Stimulated activated memory B cell treated with anti-CD40 and anti-IgM and Interleukin-4, amounts not matched to agents 10 μg/mL and 1 μg/mL and 100 μg/mL, for 72 hours (primary cell): ENCODE measurements at regions not wholly inside any gene's neighbourhood (a gene's known extent, or its start where the extent isn't known, plus 50 kb on each side); places are given as distances from the start of the nearest gene placed in this dataset.

ENCODE experiments used
- ATAC-seq: fragments of 150-1000 bp; cut with Tn5 transposase; 2 replicates; pipeline ENCODE4 v1.10.0; 2021
- H3K27ac Mint-ChIP-seq: one replicate; pipeline ENCODE4 v1.8.0; 2022; ENCODE audit warnings: mild to moderate bottlenecking, mixed read lengths
- H3K27me3 Mint-ChIP-seq: one replicate; pipeline ENCODE4 v1.8.0; 2022; ENCODE audit warnings: mixed read lengths
- H3K36me3 Mint-ChIP-seq: one replicate; pipeline ENCODE4 v1.8.0; 2022; ENCODE audit warnings: mixed read lengths
- H3K4me1 Mint-ChIP-seq: one replicate; pipeline ENCODE4 v1.8.0; 2022; ENCODE audit warnings: mixed read lengths
- H3K4me3 Mint-ChIP-seq: one replicate; pipeline ENCODE4 v1.8.0; 2022; ENCODE audit warnings: mild to moderate bottlenecking, moderate library complexity, mixed read lengths
- H3K9me3 Mint-ChIP-seq: one replicate; pipeline ENCODE4 v1.8.0; 2022; ENCODE audit warnings: mixed read lengths

- Mint-ChIP-seq H3K4me1 (peaks cover 62% of the 10 kb centered on the region), H3K36me3 (no peaks in the 10 kb centered on the region), H3K27me3 (no peaks in the 10 kb centered on the region), H3K27ac (peak overlapping the region; percentile 96), H3K9me3 (peaks cover 5% of the 10 kb centered on the region), H3K4me3 (no peak overlapping the region)
- no peak for ATAC-seq
Observed at GRCh38 chr1:234989479-234990327, 138.9 kb downstream of the TOMM20 start.

- Mint-ChIP-seq H3K36me3 (no peaks in the 10 kb centered on the region), H3K4me3 (no peak overlapping the region), H3K4me1 (peaks cover 69% of the 10 kb centered on the region), H3K27ac (peak overlapping the region; percentile 96), H3K27me3 (no peaks in the 10 kb centered on the region), H3K9me3 (peaks cover 5% of the 10 kb centered on the region)
- peak; percentile 56 for ATAC-seq
Observed at GRCh38 chr1:234989019-234989418, 139.6 kb downstream of the TOMM20 start.

- H3K4me1 Mint-ChIP-seq: peaks cover 74% of the 10 kb centered on the region
- H3K4me3 Mint-ChIP-seq: no peak overlapping the region
- no peaks in the 10 kb centered on the region for H3K27me3 Mint-ChIP-seq
Observed at GRCh38 chr1:234988536-234988935, 140.1 kb downstream of the TOMM20 start.

GRCh38 chr1:234988155-234988517 lies 140.5 kb downstream of the TOMM20 start:
- Mint-ChIP-seq H3K27ac (peak overlapping the region; percentile 96), H3K27me3 (no peaks in the 10 kb centered on the region), H3K4me3 (no peak overlapping the region), H3K36me3 (no peaks in the 10 kb centered on the region), H3K9me3 (peaks cover 5% of the 10 kb centered on the region), H3K4me1 (peaks cover 74% of the 10 kb centered on the region)
- no peak for ATAC-seq

More at GRCh38 chr1:234988536-234988935, 140.1 kb downstream of the TOMM20 start:
- Mint-ChIP-seq H3K36me3 (no peaks in the 10 kb centered on the region), H3K27ac (peak overlapping the region; percentile 96), H3K9me3 (peaks cover 5% of the 10 kb centered on the region)
- ATAC-seq: no peak

DNA sequence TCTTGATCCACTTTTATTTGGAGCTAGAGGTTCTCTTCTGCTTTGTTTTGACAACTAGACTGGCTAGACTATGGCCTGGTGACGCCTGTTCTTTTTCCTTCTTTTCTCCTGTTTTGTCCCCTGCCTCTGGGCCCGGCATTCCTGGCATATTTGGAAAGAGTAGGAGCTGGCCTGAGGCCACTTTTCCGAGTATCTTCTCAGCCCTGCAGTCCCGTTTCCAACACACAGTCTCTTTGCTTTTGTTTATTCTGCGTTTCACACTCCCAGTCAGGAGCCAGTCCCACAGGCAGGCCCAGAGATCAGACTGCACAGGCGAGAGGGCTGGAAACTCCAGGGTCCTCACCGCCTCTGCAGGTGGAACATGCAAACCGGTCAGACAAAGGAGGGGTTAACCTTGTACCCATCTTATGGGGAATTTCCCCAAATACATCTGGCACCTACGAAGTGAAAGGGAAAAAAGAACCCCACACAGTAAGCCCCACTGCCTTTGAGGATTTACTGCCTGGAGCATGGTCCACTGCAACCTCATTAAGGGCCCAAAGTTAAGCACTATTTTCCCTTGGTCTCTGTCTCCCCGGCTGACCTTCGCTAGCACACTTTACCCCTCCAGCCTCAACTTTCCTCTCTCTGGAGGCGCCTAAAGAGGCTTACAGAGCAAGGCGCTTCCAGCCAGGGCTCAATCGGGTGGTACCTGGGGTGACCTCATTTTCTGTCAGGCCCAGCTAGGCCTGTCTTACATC lies 141.1 kb downstream of the TOMM20 start:
- H3K9me3 Mint-ChIP-seq: peaks cover 5% of the 10 kb centered on the region
- peak overlapping the region; percentile 96 for H3K27ac Mint-ChIP-seq
- H3K4me1 Mint-ChIP-seq: peaks cover 70% of the 10 kb centered on the region
- no peaks in the 10 kb centered on the region for H3K36me3 Mint-ChIP-seq
- H3K4me3 Mint-ChIP-seq: peak overlapping the region; percentile 35
- no peaks in the 10 kb centered on the region for H3K27me3 Mint-ChIP-seq
- ATAC-seq: peak; percentile 78

DNA sequence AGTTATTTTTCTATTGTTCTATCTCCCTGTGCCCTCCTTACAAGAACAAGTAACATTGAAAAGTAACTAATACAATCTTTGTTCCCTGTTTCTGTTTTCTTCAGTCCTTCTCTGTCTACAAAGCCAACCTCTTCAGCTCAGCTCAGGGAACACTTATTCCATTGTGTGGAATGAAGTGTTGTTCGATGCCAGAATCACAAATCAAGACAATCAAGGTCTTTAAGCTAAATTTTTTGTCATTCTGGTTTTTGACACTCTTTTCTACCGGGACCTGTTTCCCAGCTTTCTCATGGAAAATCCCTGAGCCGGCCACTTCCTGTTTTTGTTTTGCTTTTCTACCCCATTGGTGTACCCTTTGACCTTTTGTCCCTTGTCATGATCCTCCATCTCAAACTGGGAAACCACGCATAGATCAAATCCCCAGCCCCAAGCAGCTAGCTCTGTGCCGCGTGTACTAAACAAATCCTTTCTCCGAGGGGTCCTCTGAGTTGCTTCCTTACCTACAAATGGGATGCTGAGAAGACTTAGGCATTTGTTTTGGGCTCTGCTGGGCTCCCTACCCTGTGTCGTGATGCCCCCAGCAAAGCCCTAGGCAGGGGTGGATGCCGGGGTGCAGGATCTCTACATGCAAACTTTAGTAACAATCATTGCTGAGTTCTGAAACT lies 141.8 kb downstream of the TOMM20 start:
- H3K4me3 Mint-ChIP-seq: peak overlapping the region; percentile 35
- H3K27me3 Mint-ChIP-seq: no peaks in the 10 kb centered on the region
- peak overlapping the region; percentile 96 for H3K27ac Mint-ChIP-seq
- peaks cover 70% of the 10 kb centered on the region for H3K4me1 Mint-ChIP-seq
- H3K9me3 Mint-ChIP-seq: peaks cover 5% of the 10 kb centered on the region
- no peak for ATAC-seq
- H3K36me3 Mint-ChIP-seq: no peaks in the 10 kb centered on the region

DNA sequence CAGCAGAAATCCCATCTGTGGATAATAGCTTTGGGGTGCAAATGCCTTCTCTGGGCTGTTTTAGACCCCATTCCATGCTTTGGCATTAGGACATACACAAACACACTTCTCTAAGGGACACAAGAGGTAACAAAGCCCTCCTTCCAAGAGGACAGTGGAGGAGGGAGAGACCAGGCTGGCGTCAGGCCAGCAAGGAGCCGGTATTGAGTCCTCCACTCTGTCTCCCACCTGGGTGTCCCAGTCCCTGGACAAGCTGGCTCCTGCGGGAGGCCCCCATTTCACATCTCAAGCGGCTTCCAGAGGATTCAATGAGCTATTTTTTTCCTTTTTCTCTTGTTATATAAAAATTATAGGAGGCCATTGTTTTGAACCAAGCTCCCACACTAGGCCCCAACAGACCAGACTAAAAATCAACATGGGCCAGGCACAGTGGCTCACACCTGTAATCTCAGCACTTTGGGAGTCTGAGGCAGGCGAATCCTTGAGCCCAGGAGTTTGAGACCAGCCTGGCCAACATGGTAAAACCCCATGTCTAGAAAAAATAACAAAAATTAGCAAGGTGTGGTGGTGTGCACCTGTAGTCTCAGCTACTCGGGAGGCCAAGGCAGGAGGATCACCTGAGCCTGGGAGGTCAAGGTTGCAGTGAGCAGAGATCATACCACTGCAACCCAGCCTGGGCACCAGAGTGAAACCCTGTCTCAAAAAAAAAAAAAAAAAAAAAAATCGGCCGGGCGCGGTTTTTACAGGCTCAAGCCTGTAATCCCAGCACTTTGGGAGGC lies 142.9 kb downstream of the TOMM20 start:
- Mint-ChIP-seq H3K36me3 (no peaks in the 10 kb centered on the region), H3K27ac (peak overlapping the region; percentile 96), H3K9me3 (no peaks in the 10 kb centered on the region), H3K4me3 (no peak overlapping the region), H3K4me1 (peaks cover 70% of the 10 kb centered on the region), H3K27me3 (no peaks in the 10 kb centered on the region)
- no peak for ATAC-seq

DNA sequence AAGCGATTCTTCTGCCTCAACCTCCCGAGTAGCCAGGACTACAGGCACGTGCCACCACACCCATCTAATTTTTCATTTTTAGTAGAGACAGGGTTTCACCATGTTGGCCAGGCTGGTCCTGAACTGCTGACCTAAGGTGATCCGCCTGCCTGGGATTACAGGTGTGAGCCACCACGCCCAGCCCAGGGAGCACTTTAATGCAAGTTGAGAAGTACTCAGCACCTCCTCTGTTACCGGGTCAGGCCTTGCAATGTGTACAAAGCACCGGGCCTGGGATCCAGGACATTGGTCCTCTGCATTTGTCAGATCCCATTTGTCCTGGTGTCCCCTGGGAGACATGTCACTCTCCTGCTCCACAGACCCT lies 143.6 kb downstream of the TOMM20 start:
- peaks cover 72% of the 10 kb centered on the region for H3K4me1 Mint-ChIP-seq
- peak overlapping the region; percentile 96 for H3K27ac Mint-ChIP-seq
- no peak overlapping the region for H3K4me3 Mint-ChIP-seq
- H3K36me3 Mint-ChIP-seq: no peaks in the 10 kb centered on the region
- no peaks in the 10 kb centered on the region for H3K27me3 Mint-ChIP-seq
- no peak for ATAC-seq
- H3K9me3 Mint-ChIP-seq: no peaks in the 10 kb centered on the region

DNA sequence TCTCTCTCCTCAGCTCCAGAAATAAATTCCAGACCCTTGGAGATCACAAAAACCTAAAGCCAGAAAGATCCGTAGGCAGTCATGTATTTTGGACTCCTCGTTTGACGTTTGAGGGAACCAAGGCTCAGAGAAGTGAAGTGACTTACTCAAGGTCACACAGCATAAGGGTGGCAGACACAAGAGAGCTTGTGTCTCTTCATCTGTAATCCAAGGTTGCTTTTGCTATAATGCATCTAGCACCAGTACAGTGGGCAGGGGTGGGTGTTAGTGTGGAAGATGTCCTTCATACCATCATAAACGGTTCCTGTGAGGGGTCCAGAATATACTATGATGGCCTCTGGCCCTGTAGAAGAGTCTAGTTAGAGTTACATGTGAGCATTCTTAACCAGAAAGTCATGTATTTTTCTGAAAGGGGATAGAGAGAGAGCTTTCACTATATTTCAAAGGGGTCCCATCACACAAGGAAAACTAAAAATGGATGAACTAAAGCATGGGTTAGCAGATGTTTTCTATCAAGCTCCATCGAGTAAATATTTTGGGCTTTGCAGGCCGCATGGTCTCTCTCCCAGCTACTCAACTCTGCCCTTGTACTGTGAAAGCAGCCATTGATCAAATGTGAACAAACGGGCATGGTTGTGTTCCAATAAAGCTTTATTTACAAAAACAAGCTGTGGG lies 144.9 kb downstream of the TOMM20 start:
- Mint-ChIP-seq H3K27me3 (no peaks in the 10 kb centered on the region), H3K36me3 (no peaks in the 10 kb centered on the region), H3K4me1 (peaks cover 77% of the 10 kb centered on the region), H3K9me3 (no peaks in the 10 kb centered on the region), H3K27ac (peak overlapping the region; percentile 96), H3K4me3 (no peak overlapping the region)
- ATAC-seq: no peak

GRCh38 chr1:234981758-234982157 lies 146.9 kb downstream of the TOMM20 start:
- no peak for ATAC-seq
- Mint-ChIP-seq H3K36me3 (no peaks in the 10 kb centered on the region), H3K9me3 (no peaks in the 10 kb centered on the region), H3K27me3 (no peaks in the 10 kb centered on the region), H3K4me3 (no peak overlapping the region), H3K27ac (peak overlapping the region; percentile 90), H3K4me1 (peaks cover 78% of the 10 kb centered on the region)

GRCh38 chr1:234980645-234981396 lies 147.8 kb downstream of the TOMM20 start:
- H3K4me1 Mint-ChIP-seq: peaks cover 75% of the 10 kb centered on the region
- peak overlapping the region; percentile 90 for H3K27ac Mint-ChIP-seq
- H3K27me3 Mint-ChIP-seq: no peaks in the 10 kb centered on the region
- no peaks in the 10 kb centered on the region for H3K9me3 Mint-ChIP-seq
- peak; percentile 82 for ATAC-seq
- H3K4me3 Mint-ChIP-seq: peak overlapping the region; percentile 40
- no peaks in the 10 kb centered on the region for H3K36me3 Mint-ChIP-seq

GRCh38 chr1:234980291-234980644 lies 148.4 kb downstream of the TOMM20 start:
- H3K27me3 Mint-ChIP-seq: no peaks in the 10 kb centered on the region
- no peak for ATAC-seq
- H3K27ac Mint-ChIP-seq: peak overlapping the region; percentile 90
- no peaks in the 10 kb centered on the region for H3K9me3 Mint-ChIP-seq
- H3K4me3 Mint-ChIP-seq: peak overlapping the region; percentile 40
- no peaks in the 10 kb centered on the region for H3K36me3 Mint-ChIP-seq
- H3K4me1 Mint-ChIP-seq: peaks cover 78% of the 10 kb centered on the region

DNA sequence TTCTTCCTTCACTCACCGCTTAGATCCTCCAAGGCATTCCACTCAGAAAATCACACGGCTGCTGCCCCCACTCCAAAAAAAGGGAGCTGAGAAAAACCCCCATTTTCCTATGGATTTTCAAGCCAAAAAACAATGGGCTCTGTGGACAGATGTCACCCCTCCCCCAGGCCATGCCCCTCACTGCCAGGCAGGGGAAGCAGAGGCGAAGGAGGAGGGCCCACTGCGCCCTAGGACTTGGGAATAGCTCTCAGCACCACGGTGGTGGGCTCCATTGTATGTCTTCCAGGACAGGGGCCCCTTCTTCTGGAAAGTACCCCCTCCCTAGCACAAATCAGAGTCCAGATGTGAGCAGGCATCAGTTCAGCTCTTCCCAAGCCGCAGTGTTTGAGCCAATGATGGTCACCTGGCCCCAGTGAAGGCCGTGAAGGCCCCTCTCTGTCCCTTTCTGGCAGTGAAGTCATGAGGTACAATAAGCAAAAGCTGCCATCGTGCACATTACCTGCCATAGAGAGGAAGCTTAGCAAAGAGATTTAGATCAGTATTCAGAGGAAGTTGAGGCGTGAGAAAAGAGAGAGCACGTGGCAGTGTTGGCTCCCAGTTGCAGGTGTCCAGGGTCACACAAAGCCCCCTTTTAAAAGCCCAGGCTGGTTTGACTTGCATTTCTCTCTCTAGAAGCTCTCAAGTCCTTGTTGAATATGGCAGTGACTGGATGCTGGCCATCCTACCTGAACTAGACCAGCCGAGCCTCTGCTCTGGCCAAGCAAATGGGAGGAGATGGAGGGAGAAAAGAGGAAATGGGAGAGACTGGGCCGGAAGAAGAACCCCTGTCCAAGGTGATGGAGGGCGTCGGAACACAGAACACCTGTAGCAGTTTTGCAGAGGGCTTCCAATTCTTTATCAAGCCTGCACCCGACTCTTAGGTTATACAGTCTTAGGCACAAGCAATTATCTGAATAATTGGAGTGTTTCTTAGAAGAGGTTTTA lies 149.0 kb downstream of the TOMM20 start:
- Mint-ChIP-seq H3K27me3 (no peaks in the 10 kb centered on the region), H3K9me3 (no peaks in the 10 kb centered on the region), H3K27ac (peak overlapping the region; percentile 90), H3K4me1 (peaks cover 77% of the 10 kb centered on the region), H3K36me3 (no peaks in the 10 kb centered on the region), H3K4me3 (peak overlapping the region; percentile 60)
- ATAC-seq: no peak
